ENCODE measurements at regions not wholly inside any gene's neighbourhood (a gene's known extent, or its start where the extent isn't known, plus 50 kb on each side); places are given as distances from the start of the nearest gene placed in this dataset.

DNA sequence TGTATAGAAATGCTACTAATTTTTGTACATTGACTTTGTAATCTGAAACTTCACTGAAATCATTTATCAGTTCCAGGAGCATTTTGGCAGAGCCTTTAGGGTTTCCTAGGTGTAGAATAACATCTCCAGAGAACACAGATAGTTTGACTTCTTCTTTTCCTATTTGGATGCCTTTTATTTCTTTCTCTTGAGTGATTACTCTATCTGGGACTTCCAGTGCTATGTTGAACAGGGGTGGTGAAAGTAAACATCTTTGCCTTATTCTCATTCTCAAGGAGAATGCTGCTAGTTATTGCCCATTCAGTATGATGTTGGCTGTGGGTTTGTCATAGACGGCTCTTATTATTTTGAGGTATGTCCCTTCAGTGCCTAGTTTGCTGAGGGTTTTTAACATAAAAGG is 697.9 kb upstream of the ROBO1 start:
- no peak for DNase-seq (ENCODE audit: low spot score in 2 of 2)
- no peak overlapping the region for H3K4me3 ChIP-seq (ENCODE audit: low read depth, poor library complexity, severe bottlenecking)
- WGBS, 2 donors = 92 to 96% methylated on average over 1 of the region's 1 CpG
- intact Hi-C loops (cut with DNase I; ENCODE audit: low total_unique reads) = no loop called here
- TF ChIP-seq, protein P1, sequence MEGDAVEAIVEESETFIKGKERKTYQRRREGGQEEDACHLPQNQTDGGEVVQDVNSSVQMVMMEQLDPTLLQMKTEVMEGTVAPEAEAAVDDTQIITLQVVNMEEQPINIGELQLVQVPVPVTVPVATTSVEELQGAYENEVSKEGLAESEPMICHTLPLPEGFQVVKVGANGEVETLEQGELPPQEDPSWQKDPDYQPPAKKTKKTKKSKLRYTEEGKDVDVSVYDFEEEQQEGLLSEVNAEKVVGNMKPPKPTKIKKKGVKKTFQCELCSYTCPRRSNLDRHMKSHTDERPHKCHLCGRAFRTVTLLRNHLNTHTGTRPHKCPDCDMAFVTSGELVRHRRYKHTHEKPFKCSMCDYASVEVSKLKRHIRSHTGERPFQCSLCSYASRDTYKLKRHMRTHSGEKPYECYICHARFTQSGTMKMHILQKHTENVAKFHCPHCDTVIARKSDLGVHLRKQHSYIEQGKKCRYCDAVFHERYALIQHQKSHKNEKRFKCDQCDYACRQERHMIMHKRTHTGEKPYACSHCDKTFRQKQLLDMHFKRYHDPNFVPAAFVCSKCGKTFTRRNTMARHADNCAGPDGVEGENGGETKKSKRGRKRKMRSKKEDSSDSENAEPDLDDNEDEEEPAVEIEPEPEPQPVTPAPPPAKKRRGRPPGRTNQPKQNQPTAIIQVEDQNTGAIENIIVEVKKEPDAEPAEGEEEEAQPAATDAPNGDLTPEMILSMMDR (IDR thresholded peaks at IDR 0.05) = no peak
- no peak for TF ChIP-seq POLR2A (IDR thresholded peaks at IDR 0.05)

DNA sequence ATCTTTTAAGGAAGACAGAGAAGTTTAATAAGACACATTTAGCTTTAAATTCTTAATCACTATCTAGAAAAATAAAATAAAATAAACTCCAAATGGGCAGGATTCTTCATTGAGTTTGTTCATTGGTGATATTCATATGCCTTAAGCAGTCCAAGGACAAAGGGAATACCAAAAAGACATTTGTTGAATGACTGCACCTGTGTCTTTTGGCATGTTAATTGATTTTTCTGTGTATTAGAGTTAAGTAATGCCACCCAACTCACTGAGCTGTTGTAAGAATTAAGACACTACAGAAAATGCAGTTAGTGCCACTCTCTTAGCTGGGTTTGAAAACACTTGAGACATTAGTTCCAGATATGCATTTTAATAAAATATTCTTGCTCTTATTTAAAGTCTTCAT is 683.6 kb upstream of the ROBO1 start:
- intact Hi-C loops (cut with DNase I; ENCODE audit: low total_unique reads) = no loop called here
- no peak for TF ChIP-seq POLR2A (IDR thresholded peaks at IDR 0.05)
- TF ChIP-seq, protein P1 (IDR thresholded peaks at IDR 0.05) = no peak
- no peak overlapping the region for H3K4me3 ChIP-seq (ENCODE audit: low read depth, poor library complexity, severe bottlenecking)
- no peak for DNase-seq (ENCODE audit: low spot score in 2 of 2)

DNA sequence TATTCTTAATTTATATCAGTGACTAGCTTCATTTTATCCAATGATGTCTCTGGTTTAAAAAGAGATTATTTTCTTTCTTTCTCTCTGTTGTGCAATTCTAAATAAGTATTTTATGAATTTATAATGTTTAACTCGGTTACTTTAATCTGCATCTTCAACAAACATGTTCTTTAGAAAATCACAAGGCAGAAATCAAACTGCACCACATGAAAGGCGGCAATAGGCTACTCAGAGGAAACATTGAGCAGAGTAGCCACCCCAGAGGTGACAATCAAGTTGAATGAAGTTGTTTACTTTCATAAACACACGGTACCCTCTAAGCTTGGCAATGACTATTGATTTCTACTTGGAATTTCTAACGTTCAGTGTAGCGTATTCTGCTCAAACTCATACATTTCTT is 677.8 kb upstream of the ROBO1 start:
- intact Hi-C loops (cut with DNase I; ENCODE audit: low total_unique reads) = no loop called here
- 80 to 82% methylated on average over 5 of the region's 5 CpGs for WGBS, 2 donors
- TF ChIP-seq, protein P1 (IDR thresholded peaks at IDR 0.05) = no peak
- no peak for TF ChIP-seq POLR2A (IDR thresholded peaks at IDR 0.05)
- DNase-seq (ENCODE audit: low spot score in 2 of 2) = no peak
- H3K4me3 ChIP-seq (ENCODE audit: low read depth, poor library complexity, severe bottlenecking) = no peak overlapping the region

DNA sequence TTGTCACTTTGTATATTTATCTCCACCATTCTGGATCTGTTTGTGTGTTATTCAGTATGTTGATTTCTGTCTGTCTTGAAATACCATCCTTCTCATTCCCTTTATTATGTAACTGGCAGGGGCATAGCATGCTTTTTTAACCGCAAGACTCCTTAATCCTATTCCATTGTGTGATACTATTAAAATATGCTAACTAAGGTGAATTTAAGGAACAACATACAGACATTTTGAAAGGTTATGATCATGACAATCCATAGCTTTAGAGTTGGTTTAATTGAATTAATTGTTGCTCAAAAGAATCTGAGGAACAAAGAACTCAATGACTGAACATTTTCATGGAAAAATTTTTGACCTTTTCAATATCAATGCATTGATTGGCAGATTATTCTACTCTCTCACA is 677.3 kb upstream of the ROBO1 start:
- intact Hi-C loops (cut with DNase I; ENCODE audit: low total_unique reads) = no loop called here
- DNase-seq (ENCODE audit: low spot score in 2 of 2) = no peak
- 81 to 85% methylated on average over 1 of the region's 1 CpG for WGBS, 2 donors
- H3K4me3 ChIP-seq (ENCODE audit: low read depth, poor library complexity, severe bottlenecking) = no peak overlapping the region
- TF ChIP-seq, protein P1 (IDR thresholded peaks at IDR 0.05) = no peak
- no peak for TF ChIP-seq POLR2A (IDR thresholded peaks at IDR 0.05)

DNA sequence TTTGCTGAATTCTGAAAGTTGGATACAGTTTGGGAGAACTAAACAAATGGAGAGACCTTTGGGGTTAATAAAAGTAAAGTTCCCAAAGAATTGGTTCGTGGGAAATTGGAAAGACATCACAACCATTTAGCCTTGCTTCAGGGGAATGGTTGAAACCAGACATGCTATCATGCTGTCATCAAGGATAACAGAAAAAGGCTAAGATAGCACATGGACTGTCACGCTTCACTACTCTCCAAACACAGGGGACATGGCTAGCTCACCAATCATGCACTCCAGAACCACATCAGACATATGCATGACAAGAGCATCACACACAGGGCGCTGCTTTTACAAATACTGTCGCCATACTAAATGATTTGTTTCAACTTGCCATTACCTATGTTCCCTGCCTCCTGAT is 671.7 kb upstream of the ROBO1 start:
- no peak overlapping the region for H3K4me3 ChIP-seq (ENCODE audit: low read depth, poor library complexity, severe bottlenecking)
- intact Hi-C loops (cut with DNase I; ENCODE audit: low total_unique reads) = no loop called here
- no peak for DNase-seq (ENCODE audit: low spot score in 2 of 2)
- 62 to 66% methylated on average over 4 of the region's 4 CpGs for WGBS, 2 donors
- TF ChIP-seq POLR2A (IDR thresholded peaks at IDR 0.05) = no peak
- TF ChIP-seq, protein P1 (IDR thresholded peaks at IDR 0.05) = no peak

DNA sequence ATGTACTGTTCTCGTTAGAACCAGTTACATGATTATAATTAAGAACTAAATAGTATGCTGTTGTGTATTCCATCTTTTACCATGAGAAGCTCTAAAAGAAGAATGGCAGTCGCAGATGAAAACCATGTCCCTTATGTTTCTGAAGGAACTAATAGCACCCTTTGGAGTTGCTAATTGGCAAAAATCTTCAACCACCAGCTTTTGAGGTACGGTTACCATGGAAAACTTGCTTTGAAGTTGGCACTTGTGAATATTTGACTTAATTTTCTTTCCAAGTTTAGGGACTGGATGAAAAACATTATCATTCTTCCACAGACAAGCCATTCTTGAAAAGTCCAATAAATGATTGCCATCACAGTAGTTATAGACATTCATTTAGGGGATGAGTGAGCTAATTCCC is 666.6 kb upstream of the ROBO1 start:
- no peak overlapping the region for H3K4me3 ChIP-seq (ENCODE audit: low read depth, poor library complexity, severe bottlenecking)
- 69% methylated on average over 3 of the region's 3 CpGs for WGBS, 2 donors
- intact Hi-C loops (cut with DNase I; ENCODE audit: low total_unique reads) = no loop called here
- TF ChIP-seq, protein P1 (IDR thresholded peaks at IDR 0.05) = no peak
- TF ChIP-seq POLR2A (IDR thresholded peaks at IDR 0.05) = no peak
- DNase-seq (ENCODE audit: low spot score in 2 of 2) = no peak
